COLO668 (cell line): ENCODE measurements at regions not wholly inside any gene's neighbourhood (a gene's known extent, or its start where the extent isn't known, plus 50 kb on each side); places are given as distances from the start of the nearest gene placed in this dataset.

Experiments used
- DNase-seq: peaks from one replicate; lab custom pipeline; 2025; ENCODE audit not compliant: unreplicated experiment; lab: John Stamatoyannopoulos, UW

DNA sequence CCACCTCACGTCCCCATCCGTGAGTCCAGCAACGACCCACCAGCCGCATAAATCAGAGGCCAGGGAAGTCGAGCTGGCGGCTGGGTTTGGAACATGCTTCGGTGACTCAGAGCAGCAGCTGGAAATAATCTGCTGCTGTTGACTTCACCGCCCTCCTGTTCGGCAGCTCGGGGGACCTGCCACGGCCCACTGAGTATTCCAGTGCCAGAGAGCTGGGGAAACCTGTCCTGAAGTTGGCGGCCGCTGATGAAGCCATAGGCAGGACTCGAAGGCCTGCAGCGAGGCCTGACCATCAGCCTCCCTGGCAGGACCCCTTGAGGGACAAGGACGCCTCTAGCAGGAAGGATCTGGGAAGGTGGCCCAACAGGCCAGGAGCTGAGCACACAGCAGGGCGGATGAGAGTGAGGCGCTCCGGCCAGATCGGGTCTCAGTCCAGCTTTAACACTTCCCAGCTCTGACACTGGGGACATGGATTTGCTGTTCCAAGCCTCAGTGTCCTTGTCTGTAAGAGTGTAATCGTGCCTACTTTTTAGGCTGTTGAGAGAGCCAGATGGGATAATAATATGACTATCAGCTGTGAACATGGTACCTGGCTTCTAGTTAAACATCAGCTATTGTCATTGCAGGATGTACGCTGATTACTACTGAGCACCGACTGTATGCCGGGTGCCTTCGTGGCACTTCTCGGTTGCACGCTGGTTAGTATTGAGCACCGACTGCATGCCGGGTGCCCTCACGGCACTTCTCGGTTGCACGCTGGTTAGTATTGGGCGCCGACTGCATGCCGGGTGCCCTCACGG, 50.4 kb upstream of the CIBAR2 start:
- DNase-seq: peak; percentile 63

DNA sequence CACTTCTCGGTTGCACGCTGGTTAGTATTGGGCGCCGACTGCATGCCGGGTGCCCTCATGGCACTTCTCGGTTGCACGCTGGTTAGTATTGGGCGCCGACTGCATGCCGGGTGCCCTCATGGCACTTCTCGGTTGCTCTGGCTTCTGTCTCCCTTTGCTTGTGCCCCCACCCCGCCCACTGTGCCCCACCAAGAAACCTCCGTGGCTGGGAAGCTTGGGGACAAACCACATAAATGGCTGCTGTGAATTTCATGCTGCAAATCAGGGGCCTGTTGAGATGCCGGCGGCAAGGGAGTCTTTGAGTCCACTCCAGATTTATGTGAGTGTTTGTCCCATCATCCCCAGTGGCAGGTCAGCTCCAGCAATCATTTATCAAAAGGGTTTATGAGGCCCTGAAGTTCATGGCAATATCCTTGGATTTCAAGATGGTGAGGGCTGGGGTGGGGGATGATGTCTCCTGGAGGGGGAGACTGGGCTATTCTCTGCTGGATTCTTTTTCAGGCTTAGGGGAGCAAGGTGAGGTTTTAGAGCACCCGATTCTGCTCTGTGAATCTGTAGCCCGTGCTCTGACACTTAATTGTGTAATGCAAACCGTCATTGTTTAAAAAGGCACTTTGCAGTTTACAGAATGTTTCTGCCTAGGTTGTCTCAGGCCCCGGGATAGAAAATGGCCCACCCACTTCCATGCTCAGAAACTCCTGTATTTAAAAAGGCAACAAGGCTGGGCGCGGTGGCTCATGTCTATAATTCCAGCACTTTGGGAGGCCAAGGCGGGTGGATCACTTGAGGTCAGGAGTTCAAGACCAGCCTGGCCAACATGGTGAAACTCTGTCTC, 51.2 kb upstream of the CIBAR2 start:
- DNase-seq: no peak

DNA sequence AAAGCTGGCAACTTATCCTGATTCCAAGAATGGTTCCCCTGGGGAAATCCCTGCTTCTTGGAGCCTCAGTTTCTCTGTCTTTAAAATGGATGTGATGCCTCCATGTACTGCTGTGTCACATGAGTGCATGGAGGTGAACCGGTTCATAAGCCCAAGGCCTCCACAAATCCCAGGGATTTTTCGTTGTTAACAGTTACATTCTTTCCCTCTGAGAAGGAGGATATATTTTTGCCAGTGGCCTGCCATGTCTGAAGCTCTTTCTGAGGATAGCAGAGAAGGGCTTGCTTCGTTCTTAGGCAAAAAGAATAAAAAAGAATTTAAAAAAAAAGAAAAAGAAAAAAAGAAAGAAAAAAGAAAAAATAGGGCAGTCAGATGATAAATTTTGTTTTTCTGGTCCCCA, 52.2 kb upstream of the CIBAR2 start:
- no peak for DNase-seq

DNA sequence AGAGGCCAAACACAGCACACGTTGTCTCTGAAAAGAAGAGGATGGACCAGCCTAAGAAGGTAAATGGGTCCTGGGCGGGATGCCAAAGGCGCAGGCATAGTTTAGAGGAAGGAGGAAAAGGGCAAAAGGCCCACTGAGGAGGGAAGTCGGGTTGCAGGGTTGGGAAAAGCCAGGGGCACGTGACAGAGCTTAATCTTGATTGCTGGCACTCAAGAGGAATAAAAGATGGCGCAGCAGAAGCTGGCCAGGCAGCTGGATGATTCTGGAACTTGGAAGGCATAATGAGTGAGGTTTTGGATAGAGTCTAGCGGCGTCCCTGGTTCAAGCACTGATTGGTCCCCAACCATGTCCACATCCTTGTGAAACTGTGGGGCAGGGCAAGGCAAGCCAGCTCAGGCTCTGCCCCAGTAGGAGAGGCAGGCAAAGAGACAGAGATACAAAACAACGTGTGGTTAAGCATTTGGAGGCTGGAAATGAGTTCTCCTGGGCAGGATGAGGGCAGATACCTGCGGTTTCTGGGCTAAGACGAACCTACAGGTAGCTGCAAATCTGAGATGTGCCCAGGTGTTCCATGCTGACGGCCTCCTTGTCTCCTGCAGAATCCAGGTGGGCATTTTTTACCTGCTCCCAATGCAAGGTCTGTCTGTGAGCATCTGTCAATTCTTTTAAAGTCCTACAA, 52.7 kb upstream of the CIBAR2 start:
- no peak for DNase-seq

DNA sequence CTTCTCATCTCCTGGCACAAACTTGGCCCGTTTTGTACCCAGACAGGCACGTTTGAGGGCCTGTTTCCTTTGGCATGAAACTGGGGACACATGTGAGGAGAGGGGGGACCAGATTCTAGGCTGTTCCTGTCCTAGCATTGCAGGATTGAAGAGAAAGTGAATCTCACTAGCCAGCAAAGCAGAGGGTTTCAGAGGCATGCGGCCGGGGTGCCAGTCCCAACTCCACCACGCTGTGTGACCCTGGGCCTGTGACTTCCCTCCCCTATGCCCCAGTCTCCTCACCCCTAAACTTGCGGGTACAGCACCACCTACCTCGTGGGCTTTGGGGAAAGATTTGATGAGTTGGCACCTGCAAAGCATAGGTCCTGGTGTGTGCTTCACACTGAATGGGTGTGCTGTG, 53.5 kb upstream of the CIBAR2 start:
- no peak for DNase-seq

GRCh38 chr16:85166281-85166680, 54.0 kb upstream of the CIBAR2 start:
- DNase-seq: no peak

- peak; percentile 77 for DNase-seq
Measured at GRCh38 chr16:85166699-85167588, 54.7 kb upstream of the CIBAR2 start.

- DNase-seq: peak; percentile 25
Measured at GRCh38 chr16:85167589-85168537, 55.6 kb upstream of the CIBAR2 start.

- peak; percentile 66 for DNase-seq
Measured at GRCh38 chr16:85168732-85169256, 56.5 kb upstream of the CIBAR2 start.

- peak; percentile 65 for DNase-seq
Measured at GRCh38 chr16:85169333-85170065, 57.2 kb upstream of the CIBAR2 start.

GRCh38 chr16:85170066-85170491, 57.8 kb upstream of the CIBAR2 start:
- no peak for DNase-seq

DNA sequence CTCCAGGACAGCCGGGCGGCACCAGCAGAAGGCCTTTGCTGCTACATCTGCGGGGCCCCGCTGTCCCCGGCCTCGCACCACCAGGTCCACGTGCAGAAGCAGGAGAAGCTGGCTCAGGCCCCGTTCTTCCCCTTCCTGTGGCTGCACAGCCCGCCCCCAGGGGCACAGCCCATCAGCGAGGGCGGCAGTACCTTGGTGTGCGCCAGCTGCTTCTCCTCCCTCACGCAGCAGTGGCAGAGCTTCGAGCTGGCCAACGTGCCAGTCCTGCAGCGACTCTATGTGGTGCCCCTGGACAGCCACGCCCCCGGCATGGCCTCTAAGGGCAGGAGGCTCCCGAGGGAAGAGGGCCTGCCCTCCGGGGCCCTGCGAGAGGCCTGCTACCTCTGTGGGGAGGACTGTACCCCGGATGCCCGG, 58.3 kb upstream of the CIBAR2 start:
- peak; percentile 20 for DNase-seq

GRCh38 chr16:85171004-85171758, 58.9 kb upstream of the CIBAR2 start:
- no peak for DNase-seq

DNA sequence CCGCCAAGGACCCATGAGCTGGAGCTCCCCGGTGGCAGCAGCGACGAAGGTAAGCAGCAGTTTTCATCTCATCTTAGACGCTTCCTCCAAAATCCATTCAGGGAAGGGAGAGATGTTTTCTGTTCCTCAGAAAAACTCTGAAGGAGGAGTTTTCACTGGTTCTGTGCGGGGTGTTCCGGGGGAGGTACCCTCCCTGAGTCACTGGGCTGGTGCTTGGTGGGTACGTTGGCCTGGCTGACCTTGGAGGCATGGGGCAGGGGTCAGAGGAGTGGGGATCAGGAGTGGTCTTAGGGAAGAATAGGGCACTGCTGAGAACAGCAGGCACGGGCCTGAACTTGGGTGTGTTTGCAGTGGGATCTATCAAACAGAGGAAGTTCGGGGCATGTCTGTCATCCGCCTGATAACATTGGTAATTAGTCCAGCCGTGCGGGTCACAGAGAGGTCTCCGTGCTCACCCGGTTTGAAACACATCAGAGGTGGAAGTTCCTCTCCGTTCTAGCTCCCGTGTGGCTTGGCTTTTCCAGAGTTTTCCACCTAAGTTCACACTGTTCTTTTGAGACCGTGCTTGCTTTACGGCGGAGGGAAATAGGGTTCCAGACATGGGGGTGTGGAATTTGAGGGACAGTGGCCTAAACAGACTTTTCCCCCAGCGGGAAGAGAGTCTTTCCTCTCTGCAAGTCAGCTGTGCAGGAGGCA, 59.6 kb upstream of the CIBAR2 start:
- DNase-seq: no peak

DNA sequence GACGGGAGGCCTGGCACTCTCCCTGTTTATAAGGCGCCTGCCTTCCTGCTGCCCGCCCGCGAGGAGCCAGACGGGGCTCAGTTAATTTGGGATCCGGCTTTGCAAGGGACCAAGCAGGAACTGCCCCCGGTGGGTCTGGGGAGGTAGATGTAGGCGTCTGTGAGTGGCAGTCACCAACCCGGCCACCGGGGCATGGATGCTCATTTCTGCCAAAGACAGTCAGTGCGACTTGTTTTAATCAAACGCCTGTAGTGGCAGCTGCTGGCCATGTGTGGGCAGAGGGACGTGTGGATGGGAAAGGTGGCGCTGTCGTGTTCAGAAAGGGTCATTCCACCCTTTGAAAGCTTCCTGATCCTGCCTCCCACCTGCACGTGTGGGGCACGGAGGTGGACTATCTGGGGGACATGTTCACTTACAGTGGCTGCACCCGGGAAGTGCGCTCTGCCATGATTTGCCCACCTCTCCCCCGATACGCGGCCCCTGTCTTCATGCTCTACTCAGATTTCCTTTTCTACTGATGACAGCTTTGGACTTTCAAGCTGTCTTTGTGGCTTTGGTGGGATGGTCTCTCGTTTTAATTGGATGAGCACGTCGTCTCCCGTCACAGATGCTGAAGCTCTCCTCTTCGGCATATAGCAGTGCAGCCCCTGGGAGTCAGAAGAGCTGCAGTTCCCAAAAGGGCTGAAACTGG, 60.3 kb upstream of the CIBAR2 start:
- DNase-seq: peak; percentile 76

GRCh38 chr16:85173146-85173980, 61.1 kb upstream of the CIBAR2 start:
- peak; percentile 7 for DNase-seq
